ENCODE measurements at regions not wholly inside any gene's neighbourhood (a gene's known extent, or its start where the extent isn't known, plus 50 kb on each side); places are given as distances from the start of the nearest gene placed in this dataset.

GRCh38 chr5:3377176-3377575 lies 218.5 kb upstream of the IRX1 start:
- TF ChIP-seq CTCF (IDR thresholded peaks at IDR 0.05) (no peak), ZFX (IDR thresholded peaks at IDR 0.05; ENCODE audit: borderline replicate concordance) (no peak)
- H3K27ac ChIP-seq: no peak overlapping the region

DNA sequence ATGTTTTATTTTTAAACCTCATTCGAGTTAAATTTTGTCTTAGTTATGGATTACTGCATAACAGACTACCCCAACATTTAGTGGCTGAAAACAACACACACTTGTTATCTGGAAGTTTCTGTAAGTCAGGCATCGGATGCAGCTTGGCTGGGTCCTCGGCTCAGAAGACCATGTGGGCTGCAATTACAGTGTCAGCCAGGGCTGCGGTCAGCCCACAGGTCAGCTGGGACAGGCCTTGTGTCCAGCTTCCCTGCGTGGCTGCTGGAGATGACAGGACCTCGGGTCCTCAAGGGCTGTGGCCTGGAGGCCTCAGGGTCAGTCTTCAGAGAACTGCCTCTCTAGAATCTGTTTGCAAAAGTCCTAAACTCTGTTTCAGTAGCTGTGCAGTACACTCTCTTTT lies 219.0 kb upstream of the IRX1 start:
- H3K27ac ChIP-seq: no peak overlapping the region
- TF ChIP-seq CTCF (IDR thresholded peaks at IDR 0.05) (no peak), ZFX (IDR thresholded peaks at IDR 0.05; ENCODE audit: borderline replicate concordance) (no peak)

- no peak for TF ChIP-seq ZFX (IDR thresholded peaks at IDR 0.05; ENCODE audit: borderline replicate concordance)
- no peak for TF ChIP-seq CTCF (IDR thresholded peaks at IDR 0.05)
- H3K27ac ChIP-seq: no peak overlapping the region
These were observed 219.9 kb upstream of the IRX1 start for GRCh38 chr5:3375586-3376311.

GRCh38 chr5:3373391-3373790 lies 222.2 kb upstream of the IRX1 start:
- TF ChIP-seq ZFX (IDR thresholded peaks at IDR 0.05; ENCODE audit: borderline replicate concordance): no peak
- TF ChIP-seq CTCF (IDR thresholded peaks at IDR 0.05): no peak
- H3K27ac ChIP-seq: no peak overlapping the region

GRCh38 chr5:3372289-3372688 lies 223.3 kb upstream of the IRX1 start:
- no peak overlapping the region for H3K27ac ChIP-seq
- TF ChIP-seq ZFX (IDR thresholded peaks at IDR 0.05; ENCODE audit: borderline replicate concordance): no peak
- no peak for TF ChIP-seq CTCF (IDR thresholded peaks at IDR 0.05)

DNA sequence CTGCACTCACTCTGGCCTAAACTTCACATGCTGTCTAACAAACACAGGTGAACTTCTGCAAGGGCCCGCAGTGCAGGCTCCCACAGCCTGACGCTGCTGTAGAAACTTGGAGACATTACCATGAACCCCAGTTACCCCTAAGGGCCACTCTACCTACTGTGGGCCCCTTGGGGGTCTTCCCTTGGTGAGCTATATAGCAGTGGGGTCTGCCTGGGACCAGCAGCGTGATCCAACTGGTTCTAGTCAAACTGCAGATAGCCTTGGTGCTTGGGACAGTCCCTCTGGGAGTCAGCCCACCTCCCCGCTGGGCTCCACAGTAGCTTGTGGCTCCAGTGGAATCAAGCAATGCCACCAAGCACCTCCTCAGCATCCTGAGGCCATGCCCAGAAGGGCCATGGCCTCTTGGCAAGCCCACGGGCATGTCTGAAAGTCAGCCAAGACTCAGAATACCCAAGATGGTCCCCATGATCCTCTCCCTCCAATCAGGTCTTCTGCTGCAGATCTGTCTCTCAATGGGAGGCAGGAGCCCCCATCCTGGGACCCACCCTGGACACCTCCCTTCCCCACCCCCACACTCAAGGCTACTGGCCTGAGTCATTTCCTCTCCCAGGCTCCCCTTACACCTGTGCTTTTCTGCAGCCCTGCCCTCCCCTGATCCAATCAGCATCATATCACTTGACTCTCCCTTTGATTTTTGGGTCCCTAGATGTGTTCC lies 230.0 kb upstream of the IRX1 start:
- TF ChIP-seq CTCF (IDR thresholded peaks at IDR 0.05) (no peak), ZFX (IDR thresholded peaks at IDR 0.05; ENCODE audit: borderline replicate concordance) (no peak)
- no peak overlapping the region for H3K27ac ChIP-seq

DNA sequence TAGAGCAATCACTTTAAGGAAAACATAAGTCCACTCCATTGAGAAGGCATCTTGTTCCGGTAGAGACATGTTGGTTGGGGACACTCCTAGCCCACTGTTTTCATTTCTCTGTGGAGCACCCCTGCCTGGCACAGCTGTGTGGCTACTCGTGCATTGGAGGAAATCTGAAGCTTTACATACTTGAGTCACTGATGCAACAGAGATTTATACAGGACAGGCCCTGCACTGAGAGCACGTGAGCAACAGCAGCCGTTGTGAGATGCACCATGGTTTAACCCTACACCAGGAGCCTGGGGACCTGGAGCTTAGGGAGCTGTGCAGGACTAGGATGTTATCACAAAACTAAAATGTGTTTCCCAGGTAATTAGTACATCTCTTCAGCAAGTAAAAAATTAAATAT lies 230.7 kb upstream of the IRX1 start:
- TF ChIP-seq ZFX (IDR thresholded peaks at IDR 0.05; ENCODE audit: borderline replicate concordance) (no peak), CTCF (IDR thresholded peaks at IDR 0.05) (no peak)
- H3K27ac ChIP-seq: no peak overlapping the region
